Pancreas (tissue), 10 donors: ENCODE measurements at regions not wholly inside any gene's neighbourhood (a gene's known extent, or its start where the extent isn't known, plus 50 kb on each side); places are given as distances from the start of the nearest gene placed in this dataset.

Experiments
- ATAC-seq, 4 donors: fragments of 200-7000 bp; cut with Tn5 transposase; one replicate each; pipeline versions ENCODE4 v1.8.0 to v1.9.1; 2020; ENCODE audit warnings: mild to moderate bottlenecking in 4 of 4, moderate library complexity in 4 of 4
- DNase-seq, 6 donors: peaks; one replicate each; pipeline ENCODE4 v3.0.0-alpha.2; 2020
- FAIRE-seq: peaks from 2 replicates; lab custom pipeline; 2012; peaks lifted over from hg19 to GRCh38; lab: Jason Lieb, UNC
- H3K27ac ChIP-seq, 4 donors: fragments of 200-600 bp; sonication (generic); 1 replicate in 3 of 4; 2 replicates in 1 of 4; pipeline versions ENCODE4 v1.5.0 to v1.8.0; 2020
- H3K27me3 ChIP-seq, 4 donors: fragments of 200-600 bp; one replicate each; pipeline ENCODE4 v1.8.0; 2021
- H3K36me3 ChIP-seq, 3 donors: fragments of 200-600 bp; sonication (generic) in 1 of 3; one replicate each; pipeline versions ENCODE4 v1.5.0 to v1.8.0; 2020 to 2021
- H3K4me1 ChIP-seq, 3 donors: fragments of 200-600 bp; one replicate each; pipeline ENCODE4 v1.8.0; 2021
- H3K4me3 ChIP-seq, 4 donors: fragments of 200-600 bp; sonication (generic) in 2 of 4; one replicate each; pipeline versions ENCODE4 v1.5.0 to v1.8.0; 2020 to 2021
- H3K9me3 ChIP-seq, 4 donors: fragments of 200-600 bp; one replicate each; pipeline ENCODE4 v1.8.0; 2021
- WGBS, 2 donors: extraction: QIAGEN DNeasy Blood & Tissue Kit; methylation state at CpG; one replicate each; pipeline ENCODE4 v1.1.7; 2013; 5-methylcytosine and 5-hydroxymethylcytosine counted together
- intact Hi-C, 3 donors: fragments of 100-400 bp; cut with DNase I; formaldehyde crosslinking; loops; one replicate each; pipeline versions ENCODE4 v1.11.1 to v1.14.2; 2022
- TF ChIP-seq, protein P1 (sequence below), 4 donors: fragments of 200-600 bp; sonication (generic) in 3 of 4; IDR thresholded peaks; one replicate each; pipeline versions ENCODE4 v1.5.0 to v1.8.0; 2021; ENCODE audit warnings: antibody characterized with exemption in 4 of 4
- donor health status: healthy with polysubstance abuse.
- donor health status: DM: no; HTN: no; CAD: no; lungs with moderate emphysema.
- donor health status: DM: no; HTN: no; CAD: no.
- donor health status: control.
- donor health status: control.
- donor health status: Bipolar disorder and iron deficiency.
- donor health status: DM: yes; HTN: yes; CAD: no.
- donor health status: DM: no; HTN: no; CAD: no.
- donor health status: DM: no; HTN: no; CAD: no.
- donor health status: DM: yes; HTN: yes; CAD: no.

DNA sequence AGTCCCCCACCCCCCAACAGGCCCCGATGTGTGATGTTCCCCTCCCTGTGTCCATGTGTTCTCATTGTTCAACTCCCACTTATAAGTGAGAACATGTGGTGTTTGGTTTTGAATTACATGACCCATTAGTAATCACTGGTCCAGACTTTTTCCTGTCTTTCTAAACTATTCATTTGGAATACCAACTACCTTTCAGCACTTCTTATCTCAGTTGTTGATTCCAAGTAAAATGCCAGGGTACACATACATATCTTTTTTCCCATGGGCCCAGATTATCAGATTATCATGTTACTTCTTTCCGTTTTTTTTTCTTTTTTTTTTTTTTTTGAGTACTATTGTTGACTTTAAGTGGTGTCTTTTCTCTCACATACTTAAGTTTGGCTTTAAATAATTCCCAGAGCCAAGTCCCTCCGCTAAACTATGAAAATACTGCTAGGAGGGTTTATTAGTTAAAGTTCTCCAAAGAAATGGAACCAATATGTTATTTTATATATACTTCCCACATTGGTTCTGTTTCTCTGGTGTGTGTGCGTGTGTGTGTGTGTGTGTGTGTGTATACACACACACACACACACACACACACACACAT, 389.3 kb downstream of the IRS1 start:
- DNase-seq, result no peak
- TF ChIP-seq, protein P1, sequence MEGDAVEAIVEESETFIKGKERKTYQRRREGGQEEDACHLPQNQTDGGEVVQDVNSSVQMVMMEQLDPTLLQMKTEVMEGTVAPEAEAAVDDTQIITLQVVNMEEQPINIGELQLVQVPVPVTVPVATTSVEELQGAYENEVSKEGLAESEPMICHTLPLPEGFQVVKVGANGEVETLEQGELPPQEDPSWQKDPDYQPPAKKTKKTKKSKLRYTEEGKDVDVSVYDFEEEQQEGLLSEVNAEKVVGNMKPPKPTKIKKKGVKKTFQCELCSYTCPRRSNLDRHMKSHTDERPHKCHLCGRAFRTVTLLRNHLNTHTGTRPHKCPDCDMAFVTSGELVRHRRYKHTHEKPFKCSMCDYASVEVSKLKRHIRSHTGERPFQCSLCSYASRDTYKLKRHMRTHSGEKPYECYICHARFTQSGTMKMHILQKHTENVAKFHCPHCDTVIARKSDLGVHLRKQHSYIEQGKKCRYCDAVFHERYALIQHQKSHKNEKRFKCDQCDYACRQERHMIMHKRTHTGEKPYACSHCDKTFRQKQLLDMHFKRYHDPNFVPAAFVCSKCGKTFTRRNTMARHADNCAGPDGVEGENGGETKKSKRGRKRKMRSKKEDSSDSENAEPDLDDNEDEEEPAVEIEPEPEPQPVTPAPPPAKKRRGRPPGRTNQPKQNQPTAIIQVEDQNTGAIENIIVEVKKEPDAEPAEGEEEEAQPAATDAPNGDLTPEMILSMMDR (IDR thresholded peaks at IDR 0.05), result no peak
- intact Hi-C loops, result no loop called here
- H3K27ac ChIP-seq, result no peak overlapping the region
- WGBS, 2 donors, result 56 to 62% methylated on average over 4 of the region's 4 CpGs
- no peaks in the 10 kb centered on the region for H3K9me3 ChIP-seq
- no peaks in the 10 kb centered on the region for H3K4me1 ChIP-seq
- H3K4me3 ChIP-seq, result no peak overlapping the region
- no peaks in the 10 kb centered on the region for H3K27me3 ChIP-seq
- FAIRE-seq, result no peak
- ATAC-seq, result no peak
- no peaks in the 10 kb centered on the region for H3K36me3 ChIP-seq

DNA sequence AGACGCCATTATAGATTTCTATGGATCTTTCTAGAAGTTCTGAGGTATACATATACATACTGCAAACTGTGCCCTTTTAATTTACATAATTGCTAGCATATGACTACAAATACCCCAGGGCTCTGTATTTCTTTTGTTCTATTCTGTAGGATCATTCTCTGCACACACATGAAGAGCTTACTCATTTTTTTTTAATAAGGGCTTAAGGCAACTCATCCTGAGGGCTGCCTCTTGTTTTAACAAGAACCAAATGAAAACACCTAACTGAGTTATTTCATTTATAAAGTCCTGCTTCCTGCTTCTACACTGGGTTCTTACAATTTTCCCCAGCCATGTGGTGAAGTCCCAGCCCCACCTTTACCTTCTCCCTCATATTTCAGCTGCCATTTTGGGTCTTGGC, 390.5 kb downstream of the IRS1 start:
- no peaks in the 10 kb centered on the region for H3K27me3 ChIP-seq
- TF ChIP-seq, protein P1 (IDR thresholded peaks at IDR 0.05), result no peak
- H3K27ac ChIP-seq, result no peak overlapping the region
- H3K36me3 ChIP-seq, result no peaks in the 10 kb centered on the region
- intact Hi-C loops, result no loop called here
- no peak for ATAC-seq
- 89 to 93% methylated on average over 1 of the region's 1 CpG for WGBS, 2 donors
- no peak for DNase-seq
- no peaks in the 10 kb centered on the region for H3K9me3 ChIP-seq
- no peak for FAIRE-seq
- no peak overlapping the region for H3K4me3 ChIP-seq
- H3K4me1 ChIP-seq, result no peaks in the 10 kb centered on the region

DNA sequence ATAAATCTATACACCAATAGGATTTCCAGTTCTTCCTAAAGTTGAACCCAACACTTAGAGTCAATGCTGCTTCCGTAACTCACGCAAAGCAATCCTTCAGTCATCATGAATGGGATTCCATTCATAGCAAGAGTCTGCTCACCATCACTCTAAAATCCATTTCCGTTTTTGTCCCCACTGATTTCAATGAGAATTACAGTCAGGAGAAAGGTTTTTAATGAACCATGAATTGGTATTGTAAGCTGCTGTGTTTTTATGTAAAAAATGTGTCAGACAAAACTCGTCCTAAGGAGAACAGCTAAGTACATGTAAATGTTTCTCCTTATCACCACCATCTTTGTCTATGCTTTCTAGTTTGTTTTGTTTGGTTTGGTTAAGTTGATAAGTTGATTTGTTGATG, 391.5 kb downstream of the IRS1 start:
- 69 to 75% methylated on average over 4 of the region's 4 CpGs for WGBS, 2 donors
- no peak for FAIRE-seq
- DNase-seq, result no peak
- H3K4me3 ChIP-seq, result no peak overlapping the region
- TF ChIP-seq, protein P1 (IDR thresholded peaks at IDR 0.05), result no peak
- no peaks in the 10 kb centered on the region for H3K27me3 ChIP-seq
- H3K36me3 ChIP-seq, result no peaks in the 10 kb centered on the region
- ATAC-seq, result no peak
- H3K27ac ChIP-seq, result no peak overlapping the region
- no peaks in the 10 kb centered on the region for H3K4me1 ChIP-seq
- H3K9me3 ChIP-seq, result no peaks in the 10 kb centered on the region
- intact Hi-C loops, result no loop called here

DNA sequence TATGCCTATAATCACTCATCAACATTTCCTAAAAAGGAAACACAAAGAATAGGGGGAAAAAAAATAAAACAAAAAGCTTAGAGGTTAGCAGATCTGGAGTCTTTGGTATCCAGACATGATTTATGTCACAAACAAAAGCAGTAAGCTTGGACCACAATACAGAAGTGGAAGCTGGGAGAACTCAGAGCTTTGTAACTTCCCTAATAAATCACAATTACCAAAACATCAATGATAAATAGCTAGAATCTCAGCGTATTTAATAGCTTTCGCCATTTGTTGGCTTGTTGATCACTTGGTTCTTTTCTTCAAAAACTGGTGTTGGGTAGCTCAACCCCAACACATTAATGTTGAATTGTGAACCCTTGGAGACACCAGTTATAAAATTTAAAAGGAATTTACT, 392.5 kb downstream of the IRS1 start:
- Histone ChIP-seq H3K4me3 (no peak overlapping the region), H3K27me3 (no peaks in the 10 kb centered on the region), H3K36me3 (no peaks in the 10 kb centered on the region), H3K4me1 (no peaks in the 10 kb centered on the region), H3K9me3 (no peaks in the 10 kb centered on the region), H3K27ac (no peak overlapping the region)
- FAIRE-seq (no peak), DNase-seq (no peak), ATAC-seq (no peak)
- TF ChIP-seq, protein P1 (IDR thresholded peaks at IDR 0.05), result no peak
- intact Hi-C loops, result no loop called here
- 74% methylated on average over 2 of the region's 2 CpGs for WGBS, 2 donors

DNA sequence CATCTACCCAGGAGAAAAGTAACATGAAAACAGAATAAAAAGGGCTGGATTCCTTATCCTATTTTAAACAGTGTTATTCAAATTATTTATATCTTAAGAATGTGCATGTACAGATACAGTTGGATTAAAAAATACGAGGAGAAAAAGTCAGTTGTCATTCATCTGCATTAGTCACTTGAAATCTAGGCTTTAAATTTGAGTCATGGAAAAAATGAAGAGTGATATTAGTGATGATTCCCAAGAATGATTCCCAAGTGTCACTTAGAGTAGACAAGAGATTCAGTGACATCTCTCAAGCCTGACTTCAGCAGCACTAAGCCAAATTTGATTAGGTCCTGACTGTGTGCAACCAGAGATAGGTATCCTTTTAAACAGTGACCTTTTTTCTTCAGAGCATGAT, 394.2 kb downstream of the IRS1 start:
- no peaks in the 10 kb centered on the region for H3K27me3 ChIP-seq
- no peak for FAIRE-seq
- TF ChIP-seq, protein P1 (IDR thresholded peaks at IDR 0.05), result no peak
- no peak for DNase-seq
- no peak for ATAC-seq
- H3K9me3 ChIP-seq, result no peaks in the 10 kb centered on the region
- H3K4me1 ChIP-seq, result no peaks in the 10 kb centered on the region
- no peaks in the 10 kb centered on the region for H3K36me3 ChIP-seq
- intact Hi-C loops, result no loop called here
- no peak overlapping the region for H3K4me3 ChIP-seq
- no peak overlapping the region for H3K27ac ChIP-seq
- WGBS, 2 donors, result 39 to 47% methylated on average over 1 of the region's 1 CpG
